Fibroblast of peridontal ligament (primary cell): ENCODE measurements at regions not wholly inside any gene's neighbourhood (a gene's known extent, or its start where the extent isn't known, plus 50 kb on each side); places are given as distances from the start of the nearest gene placed in this dataset.

Source experiments
- DNase-seq: peaks from one replicate; pipeline ENCODE4 v3.0.0-alpha.2; 2010; ENCODE audit errors: extremely low read depth

GRCh38 chr18:61756244-61756643 is 136.6 kb downstream of the RNF152 start:
- DNase-seq, result no peak

DNA sequence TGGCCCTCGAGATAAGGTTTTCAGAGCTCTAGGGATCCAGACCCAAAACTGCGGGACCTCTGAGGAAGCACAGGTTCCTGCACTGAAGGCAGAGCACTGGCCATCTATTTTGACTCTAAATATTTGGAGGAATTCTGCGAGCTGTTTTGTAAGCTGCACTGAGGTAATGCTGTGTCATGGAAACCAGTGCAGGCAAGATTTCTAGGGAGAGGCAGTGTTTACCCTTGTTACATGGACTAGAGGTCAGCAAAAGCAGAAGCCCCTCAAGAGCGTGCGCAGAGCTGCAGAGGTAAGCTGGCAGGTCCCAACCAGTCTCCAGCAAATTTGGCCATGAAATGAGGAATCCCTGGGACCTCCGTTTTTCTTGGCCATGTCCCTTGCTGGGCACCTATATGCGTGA is 137.3 kb downstream of the RNF152 start:
- DNase-seq, result no peak

- no peak for DNase-seq
Observed at GRCh38 chr18:61754039-61754583, 138.7 kb downstream of the RNF152 start.

DNA sequence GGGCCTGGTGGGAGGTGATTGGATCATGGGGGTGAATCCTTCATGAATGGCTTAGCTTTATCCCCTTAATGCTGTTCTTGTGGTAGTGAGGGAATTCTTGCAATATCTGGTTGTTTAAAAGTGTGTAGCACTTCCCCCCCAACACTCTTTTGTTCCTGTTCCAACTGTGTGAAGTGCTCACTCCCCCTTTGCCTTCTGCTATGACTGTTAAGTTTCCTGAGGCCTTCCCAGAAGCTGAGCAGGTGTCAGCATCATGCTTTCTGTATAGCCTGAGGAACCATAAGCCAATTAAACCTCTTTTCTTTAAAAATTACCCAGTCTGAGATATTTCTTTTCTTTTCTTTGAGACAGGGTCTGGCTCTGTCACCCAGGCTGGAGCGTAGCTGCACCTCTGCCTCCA is 139.4 kb downstream of the RNF152 start:
- DNase-seq, result no peak

DNA sequence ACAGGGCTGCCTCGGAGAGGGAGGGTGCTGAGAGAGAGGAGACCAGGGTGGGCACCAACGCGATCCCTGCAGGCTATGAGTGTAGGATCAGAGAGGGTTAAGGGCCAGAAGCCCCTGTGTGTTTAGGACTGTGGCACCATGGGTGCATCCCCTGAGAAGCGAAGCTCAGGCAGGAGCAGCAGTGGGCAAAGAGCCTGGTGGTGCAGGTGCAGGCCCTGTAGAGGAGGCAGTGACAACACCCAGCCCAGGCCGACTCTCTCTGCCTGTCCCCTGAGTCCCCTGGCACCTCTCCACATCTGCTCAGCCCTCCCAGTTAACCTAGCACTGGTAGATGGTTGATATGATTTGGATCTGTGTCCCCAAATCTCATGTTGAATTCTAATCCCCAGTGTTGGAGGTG is 139.8 kb downstream of the RNF152 start:
- DNase-seq, result no peak

DNA sequence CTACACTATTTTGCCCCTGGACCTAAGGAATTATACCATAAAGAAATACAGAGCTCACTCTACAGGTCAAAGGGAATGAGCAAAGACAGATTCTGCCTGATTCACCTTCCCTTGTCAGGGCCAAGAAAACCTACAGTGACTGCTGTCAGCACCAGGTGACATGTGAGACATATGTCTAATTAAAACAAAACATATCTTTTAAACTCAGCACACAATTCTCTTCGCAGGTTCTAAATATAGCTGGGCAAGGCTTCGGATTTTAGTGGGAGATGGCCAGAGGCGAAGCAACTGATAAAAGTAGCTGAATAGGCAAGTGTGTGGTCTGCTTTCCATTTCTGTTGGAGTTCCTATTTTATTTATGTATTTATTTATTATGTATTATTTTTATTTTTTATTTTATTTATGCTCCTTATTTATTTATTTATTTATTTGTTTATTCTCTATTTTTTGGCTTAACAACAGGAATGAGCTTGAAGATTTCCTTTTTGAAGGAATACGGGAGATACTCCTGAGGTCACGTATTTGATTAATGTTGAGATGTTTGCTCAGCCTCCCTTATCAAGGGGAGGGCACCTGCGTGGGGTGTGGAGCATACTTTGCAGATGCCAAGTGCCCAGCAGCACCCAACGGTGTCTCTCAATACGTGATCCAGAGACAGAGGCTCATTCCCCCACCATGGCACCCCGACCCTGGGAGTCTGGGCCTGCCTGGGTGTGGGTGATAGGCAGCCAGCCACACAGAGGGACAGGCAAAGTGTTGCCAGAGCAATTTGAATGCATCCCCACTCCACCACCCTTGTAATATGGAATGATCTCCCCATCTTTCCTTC is 141.8 kb downstream of the RNF152 start:
- no peak for DNase-seq

DNA sequence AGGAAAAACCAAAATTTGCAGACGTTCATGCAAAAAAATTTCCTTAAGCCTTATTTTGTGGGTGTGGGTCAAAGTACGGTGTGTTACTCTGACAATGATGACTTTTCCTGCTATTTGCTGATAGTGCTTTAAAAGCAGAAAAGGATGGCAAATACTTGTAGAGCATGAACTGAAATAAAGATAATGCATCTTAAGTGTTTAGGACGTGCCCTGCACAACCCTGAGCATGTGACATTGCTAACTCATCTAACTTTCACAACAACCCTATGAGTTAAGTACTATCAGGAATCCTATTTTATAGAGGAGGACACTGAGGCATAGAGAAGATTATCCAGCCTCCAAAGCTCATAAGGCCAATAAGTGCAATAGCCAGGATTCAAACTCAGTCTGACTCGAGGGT is 143.3 kb downstream of the RNF152 start:
- no peak for DNase-seq

DNA sequence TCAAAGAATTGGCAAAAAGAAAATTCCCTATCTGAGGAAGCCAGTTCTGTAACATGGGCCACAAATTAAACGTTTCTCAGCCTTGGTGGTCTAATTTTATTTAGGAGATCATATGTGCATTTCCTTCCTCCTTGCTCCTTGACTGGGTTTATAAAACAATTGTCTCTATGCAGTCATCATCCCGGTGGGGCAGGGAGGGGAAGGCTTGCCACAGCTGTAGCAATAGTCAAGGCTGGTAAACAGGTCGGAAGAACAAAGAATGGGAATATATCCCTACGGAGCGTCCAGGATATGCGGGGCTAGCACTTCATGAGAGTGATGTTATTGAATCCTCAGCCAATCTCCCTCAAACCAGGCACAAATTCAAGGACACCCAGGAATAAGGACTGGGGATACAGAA is 143.8 kb downstream of the RNF152 start:
- no peak for DNase-seq

- no peak for DNase-seq
Observed at GRCh38 chr18:61748004-61748403, 144.8 kb downstream of the RNF152 start.

GRCh38 chr18:61743775-61744531 is 148.9 kb downstream of the RNF152 start:
- peak; percentile 82 for DNase-seq

DNA sequence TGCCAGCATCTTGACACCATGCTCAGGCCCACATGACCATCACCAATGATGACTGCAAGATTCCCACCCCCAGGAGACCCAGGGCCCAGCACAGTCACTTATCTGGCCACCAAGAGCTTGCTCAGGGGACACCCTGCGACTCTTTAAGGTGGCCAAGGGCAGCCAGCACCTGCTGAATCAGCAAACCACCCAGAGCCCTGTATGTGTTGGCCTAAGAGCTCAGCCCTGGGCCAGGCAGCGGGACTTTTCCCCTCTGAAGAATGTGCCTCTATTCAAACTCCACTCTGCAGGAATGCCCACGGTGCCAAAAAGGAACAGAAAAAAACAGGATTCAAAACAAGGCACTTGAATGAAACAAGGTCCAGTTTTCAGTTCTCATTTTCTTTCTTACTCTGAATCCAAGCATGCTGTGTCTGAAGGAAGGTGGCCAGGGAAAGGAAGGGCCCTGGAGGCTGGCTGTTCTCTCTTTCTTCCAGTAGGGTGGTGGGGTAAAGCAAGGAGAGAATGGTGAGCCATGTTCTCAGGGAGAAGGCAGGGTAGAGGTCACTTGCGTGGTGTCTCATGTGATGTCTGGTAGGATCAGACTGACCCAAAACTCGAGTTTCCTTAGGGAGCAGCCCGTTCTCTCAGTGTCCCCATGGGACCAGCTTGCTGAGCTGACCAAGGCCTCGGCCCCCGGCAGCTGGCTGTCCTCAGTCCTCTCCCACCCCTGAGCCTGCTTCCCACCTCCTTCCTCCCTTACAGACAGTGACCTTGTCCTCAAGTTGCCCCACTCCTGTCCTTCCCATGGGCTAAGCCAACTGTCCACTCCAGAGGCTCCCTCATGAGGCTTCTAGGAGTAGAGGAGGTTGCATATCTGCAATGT is 150.0 kb downstream of the RNF152 start:
- DNase-seq, result no peak

- no peak for DNase-seq
Observed at GRCh38 chr18:61741881-61742454, 150.8 kb downstream of the RNF152 start.

DNA sequence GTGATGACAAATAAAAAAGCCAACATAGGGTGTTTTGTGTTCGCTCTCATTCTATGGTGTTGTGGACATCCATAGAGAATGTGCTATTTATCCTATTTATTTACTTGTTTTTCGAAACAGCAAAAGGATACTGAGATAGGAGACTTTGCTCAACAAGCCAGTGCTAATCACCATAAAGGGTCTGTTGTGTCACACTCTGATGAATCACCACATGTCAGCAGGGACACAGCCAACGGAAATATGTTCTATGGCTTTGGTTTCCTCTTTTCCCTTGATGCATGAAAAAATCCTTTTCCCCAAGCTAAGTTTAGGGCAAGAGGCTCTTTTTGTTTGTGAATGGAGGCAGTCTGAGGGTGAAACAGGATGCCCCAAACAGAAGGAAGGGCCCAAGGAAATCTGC is 154.3 kb downstream of the RNF152 start:
- DNase-seq, result peak; percentile 52

DNA sequence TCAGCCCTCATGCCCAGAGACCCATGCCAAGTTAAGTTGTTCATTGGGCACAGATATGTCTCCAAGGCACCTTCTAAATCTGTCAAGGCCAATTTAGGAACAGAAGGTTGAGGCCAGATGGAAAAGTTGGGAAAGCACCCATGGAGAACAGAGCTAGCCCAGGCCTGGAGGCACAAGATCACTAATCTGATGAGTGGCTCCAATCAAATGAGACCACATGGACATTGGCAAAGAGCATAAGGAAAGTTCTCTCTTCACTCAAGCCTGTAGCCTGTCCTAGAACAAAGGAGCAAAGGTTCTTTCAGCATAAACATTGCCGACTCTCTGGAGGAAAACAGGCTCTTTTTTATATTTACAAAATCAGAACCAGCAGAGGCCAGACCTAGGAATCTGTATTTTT is 154.8 kb downstream of the RNF152 start:
- no peak for DNase-seq

- no peak for DNase-seq
Observed at GRCh38 chr18:61736133-61736532, 156.7 kb downstream of the RNF152 start.

DNA sequence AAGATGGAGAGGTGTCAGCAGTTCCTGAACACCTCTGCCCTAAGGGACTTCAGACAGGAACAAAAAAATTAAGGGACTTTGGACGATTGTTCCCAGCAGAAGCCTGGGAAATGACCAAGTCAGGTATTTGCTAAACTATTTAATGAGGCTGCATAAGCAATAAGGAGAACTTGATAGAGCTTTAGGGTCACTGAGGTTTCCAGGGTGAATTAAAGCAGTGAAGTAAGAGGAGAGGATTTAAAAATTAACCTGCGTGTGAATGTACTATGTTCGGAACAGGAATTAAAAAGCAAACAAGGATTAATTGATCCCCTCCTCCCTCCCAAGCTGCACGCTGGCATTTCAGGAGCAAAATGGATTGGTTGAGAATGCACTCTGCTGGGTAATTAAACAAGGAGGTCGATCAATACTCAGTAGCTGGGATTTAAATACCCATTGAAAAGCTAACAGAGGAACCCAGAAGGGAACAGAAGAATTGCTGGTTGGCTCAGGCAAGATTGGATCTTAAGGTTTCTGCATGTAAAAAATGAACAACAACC is 157.2 kb downstream of the RNF152 start:
- DNase-seq, result no peak

- no peak for DNase-seq
Observed at GRCh38 chr18:61734396-61734795, 158.4 kb downstream of the RNF152 start.

- no peak for DNase-seq
Observed at GRCh38 chr18:61732854-61733253, 160.0 kb downstream of the RNF152 start.

GRCh38 chr18:61731693-61732376 is 161.0 kb downstream of the RNF152 start:
- peak; percentile 90 for DNase-seq

GRCh38 chr18:61731178-61731577 is 161.6 kb downstream of the RNF152 start:
- DNase-seq, result peak; percentile 76

DNA sequence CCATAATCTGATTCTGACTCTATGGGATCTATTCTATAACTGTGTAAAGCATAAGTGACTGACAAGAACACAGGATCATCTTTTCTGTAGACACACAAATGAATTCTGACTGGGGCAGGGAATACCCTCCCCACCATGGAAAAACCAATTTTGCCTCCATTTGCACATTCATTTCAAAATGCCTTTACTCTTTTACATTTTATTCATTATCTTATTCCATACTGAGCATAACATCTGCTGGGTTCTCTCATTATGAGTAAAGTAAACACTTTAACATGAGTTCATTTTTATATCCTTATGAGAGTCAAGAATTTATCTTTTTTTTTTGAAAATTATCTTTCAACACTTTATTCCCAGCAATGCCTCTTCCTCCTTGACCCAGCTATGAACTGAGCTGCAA is 163.5 kb downstream of the RNF152 start:
- DNase-seq, result no peak
